H1 (cell line): ENCODE measurements at regions not wholly inside any gene's neighbourhood (a gene's known extent, or its start where the extent isn't known, plus 50 kb on each side); places are given as distances from the start of the nearest gene placed in this dataset.

Source experiments
- CTCF ChIA-PET: fragments of 300-600 bp; sonication (Branson Sonifier 250); formaldehyde crosslinking; loops from one replicate; lab custom pipeline; 2021; ENCODE audit not compliant: partially characterized antibody; lab: Charles Lee
- POLR2A ChIA-PET: fragments of 300-600 bp; sonication (Branson Sonifier 250); formaldehyde crosslinking; loops from one replicate; lab custom pipeline; 2021; ENCODE audit warnings: inconsistent platforms; ENCODE audit not compliant: partially characterized antibody; lab: Charles Lee
- DNase-seq, 2 experiments: peaks; one replicate each; pipeline versions ENCODE4 v3.0.0 to v3.0.0-alpha.2; 2010 to 2022; ENCODE audit warnings: low spot score in 2 of 2, low read depth in 1 of 2, mixed read lengths in 1 of 2
- FAIRE-seq: peaks from 2 replicates; lab custom pipeline; 2011; peaks lifted over from hg19 to GRCh38; lab: Jason Lieb, UNC
- H2AFZ ChIP-seq: 2 replicates; pipeline ENCODE4 v1.8.1; 2012; ENCODE audit warnings: low read length, inconsistent platforms
- H2AK5ac ChIP-seq: 2 replicates; pipeline ENCODE4 v1.6.1; 2013; ENCODE audit warnings: low read depth, low read length
- H2BK120ac ChIP-seq: replicated peaks from 2 replicates; pipeline ENCODE3; 2013; ENCODE audit warnings: low read depth, low read length, inconsistent platforms
- H2BK12ac ChIP-seq: 2 replicates; pipeline ENCODE4 v1.6.1; 2013; ENCODE audit warnings: low read depth, low read length
- H2BK15ac ChIP-seq: 2 replicates; pipeline ENCODE4 v1.6.1; 2013; ENCODE audit warnings: low read length
- H2BK20ac ChIP-seq: 2 replicates; pipeline ENCODE4 v1.6.1; 2013; ENCODE audit warnings: low read length
- H2BK5ac ChIP-seq: 2 replicates; pipeline ENCODE4 v1.6.1; 2013; ENCODE audit warnings: low read depth, low read length
- H3K14ac ChIP-seq: 2 replicates; pipeline ENCODE4 v1.6.1; 2013; ENCODE audit warnings: inconsistent platforms; ENCODE audit not compliant: insufficient read length
- H3K18ac ChIP-seq: 2 replicates; pipeline ENCODE4 v1.6.1; 2013; ENCODE audit warnings: low read length; ENCODE audit errors: extremely low read depth
- H3K23ac ChIP-seq: 2 replicates; pipeline ENCODE4 v1.6.1; 2013; ENCODE audit warnings: inconsistent platforms; ENCODE audit not compliant: insufficient read length
- H3K23me2 ChIP-seq: 2 replicates; pipeline ENCODE4 v1.6.1; 2013; ENCODE audit warnings: low read depth, low read length
- H3K27ac ChIP-seq: 2 replicates; pipeline ENCODE4 v1.6.1; 2011; ENCODE audit warnings: low read depth, low read length, inconsistent platforms
- H3K27me3 ChIP-seq, 4 experiments: replicated peaks in 1 of 4; 1 replicate in 1 of 4; 2 replicates in 3 of 4; pipeline versions ENCODE4 v1.6.1 to v1.8.1; 2011 to 2013; ENCODE audit warnings: low read length in 3 of 4, mild to moderate bottlenecking in 3 of 4, inconsistent platforms in 2 of 4, mixed read lengths in 2 of 4, moderate library complexity in 1 of 4; ENCODE audit not compliant: control insufficient read depth in 3 of 4, insufficient read depth in 3 of 4; ENCODE audit errors: extremely low read depth in 1 of 4
- H3K36me3 ChIP-seq, 4 experiments: 2 replicates each; pipeline versions ENCODE4 v1.6.1 to v1.8.1; 2011 to 2013; ENCODE audit warnings: mild to moderate bottlenecking in 4 of 4, low read length in 3 of 4, moderate library complexity in 2 of 4, control low read depth in 1 of 4, inconsistent platforms in 1 of 4; ENCODE audit not compliant: insufficient read depth in 4 of 4, control insufficient read depth in 2 of 4
- H3K4ac ChIP-seq: replicated peaks from 2 replicates; pipeline ENCODE3; 2013; ENCODE audit warnings: low read length, low read depth, mixed read lengths, inconsistent platforms; ENCODE audit not compliant: insufficient read length
- H3K4me1 ChIP-seq, 4 experiments: replicated peaks in 1 of 4; 1 replicate in 1 of 4; 2 replicates in 3 of 4; pipeline versions ENCODE4 v1.6.1 to v1.8.1; 2011 to 2013; ENCODE audit warnings: low read length in 3 of 4, inconsistent platforms in 2 of 4, mixed read lengths in 1 of 4; ENCODE audit not compliant: insufficient read depth in 4 of 4, control insufficient read depth in 3 of 4
- H3K4me2 ChIP-seq, 2 experiments: 2 replicates each; pipeline versions ENCODE4 v1.6.1 to v1.8.1; 2011 to 2013; ENCODE audit warnings: low read depth in 2 of 2, low read length in 2 of 2, control low read depth in 1 of 2, inconsistent platforms in 1 of 2, mild to moderate bottlenecking in 1 of 2; ENCODE audit not compliant: insufficient read depth in 1 of 2
- H3K4me3 ChIP-seq, 4 experiments: fragments of 200-600, 300-600 bp in 1 of 4; sonication (generic), shearing (Covaris generic), sonication (Bioruptor Twin) in 1 of 4; 2 replicates each; pipeline versions ENCODE4 v1.5.1 to v1.8.1; 2011 to 2016; ENCODE audit warnings: low read length in 4 of 4, low read depth in 3 of 4, control low read depth in 2 of 4, inconsistent platforms in 2 of 4, mild to moderate bottlenecking in 2 of 4, mixed read lengths in 1 of 4, moderate library complexity in 1 of 4; ENCODE audit not compliant: insufficient read depth in 2 of 4; ENCODE audit errors: extremely low read depth in 1 of 4
- H3K56ac ChIP-seq: replicated peaks from 2 replicates; pipeline ENCODE3; 2013; ENCODE audit warnings: low read depth, mild to moderate bottlenecking, mixed read lengths, low read length, inconsistent platforms; ENCODE audit not compliant: insufficient read length
- H3K79me1 ChIP-seq: 2 replicates; pipeline ENCODE4 v1.6.1; 2013; ENCODE audit warnings: low read depth, low read length, control low read depth
- H3K79me2 ChIP-seq, 2 experiments: 2 replicates each; pipeline versions ENCODE4 v1.6.1 to v1.8.1; 2012 to 2013; ENCODE audit warnings: low read length in 2 of 2, mild to moderate bottlenecking in 2 of 2, inconsistent platforms in 1 of 2; ENCODE audit not compliant: insufficient read depth in 2 of 2, control insufficient read depth in 1 of 2
- H3K9ac ChIP-seq, 4 experiments: replicated peaks in 1 of 4; 1 replicate in 1 of 4; 2 replicates in 3 of 4; pipeline versions ENCODE4 v1.6.1 to v1.8.1; 2011 to 2013; ENCODE audit warnings: low read depth in 3 of 4, low read length in 3 of 4, control low read depth in 2 of 4, mild to moderate bottlenecking in 2 of 4, moderate library complexity in 2 of 4, inconsistent platforms in 1 of 4; ENCODE audit errors: extremely low read depth in 1 of 4
- H3K9me3 ChIP-seq, 2 experiments: 2 replicates each; pipeline versions ENCODE4 v1.6.1 to v1.8.1; 2012 to 2013; ENCODE audit warnings: mild to moderate bottlenecking in 2 of 2, moderate library complexity in 2 of 2, control low read depth in 1 of 2, inconsistent platforms in 1 of 2, low read depth in 1 of 2, low read length in 1 of 2, mixed read lengths in 1 of 2; ENCODE audit not compliant: insufficient read depth in 2 of 2
- H4K20me1 ChIP-seq, 2 experiments: replicated peaks in 1 of 2; 2 replicates each; pipeline versions ENCODE3 to v1.8.1; 2011 to 2013; ENCODE audit warnings: inconsistent platforms in 2 of 2, low read length in 2 of 2, mild to moderate bottlenecking in 1 of 2; ENCODE audit not compliant: insufficient read depth in 2 of 2, control insufficient read depth in 1 of 2
- H4K5ac ChIP-seq: 2 replicates; pipeline ENCODE4 v1.6.1; 2013; ENCODE audit warnings: low read length, low read depth, mixed read lengths, inconsistent platforms; ENCODE audit not compliant: insufficient read length
- H4K8ac ChIP-seq: 2 replicates; pipeline ENCODE4 v1.8.0; 2013; ENCODE audit warnings: mild to moderate bottlenecking, moderate library complexity, low read length, inconsistent platforms; ENCODE audit not compliant: insufficient read depth; ENCODE audit errors: extremely low read depth
- H4K91ac ChIP-seq: replicated peaks from 2 replicates; pipeline ENCODE3; 2013; ENCODE audit warnings: low read length, mixed read lengths, inconsistent platforms; ENCODE audit not compliant: insufficient read length
- ASH2L ChIP-seq: fragments of 200-600, 300-600 bp; sonication (generic); IDR thresholded peaks from one replicate; pipeline ENCODE4 v1.7.1; 2017; ENCODE audit warnings: low read length
- EZH2 ChIP-seq: fragments of 200-600 bp; sonication (generic); IDR thresholded peaks from 2 replicates; pipeline ENCODE4 v1.7.1; 2012; ENCODE audit warnings: low read depth, mild to moderate bottlenecking, moderate library complexity, low read length, inconsistent platforms; ENCODE audit not compliant: severe bottlenecking
- GABPA ChIP-seq: IDR thresholded peaks from 2 replicates; pipeline ENCODE4 v1.6.1; 2011; ENCODE audit warnings: mild to moderate bottlenecking, low read length, moderate library complexity, borderline replicate concordance; ENCODE audit not compliant: insufficient read depth
- KDM1A ChIP-seq: fragments of 200-600, 300-600 bp; sonication (generic); IDR thresholded peaks from 2 replicates; pipeline ENCODE4 v1.7.1; 2016; ENCODE audit warnings: mild to moderate bottlenecking, low read length, borderline replicate concordance
- KDM5A ChIP-seq: fragments of 200-600 bp; IDR thresholded peaks from 2 replicates; pipeline ENCODE4 v1.7.1; 2012; ENCODE audit warnings: mild to moderate bottlenecking, low read length, inconsistent platforms, mixed read lengths
- MAFK ChIP-seq: IDR thresholded peaks from 2 replicates; pipeline ENCODE4 v1.6.1; 2012; ENCODE audit warnings: low read depth, mild to moderate bottlenecking, improper control_type of control experiment, low read length
- PHF8 ChIP-seq: fragments of 200-600 bp; sonication (generic); conservative IDR thresholded peaks from 2 replicates; pipeline ENCODE4 v1.7.1; 2012; ENCODE audit warnings: low read depth, mild to moderate bottlenecking, inconsistent platforms, low read length, moderate library complexity
- POU5F1 ChIP-seq: IDR thresholded peaks from 2 replicates; pipeline ENCODE4 v1.6.1; 2011; ENCODE audit warnings: low read depth, mild to moderate bottlenecking, low read length, moderate library complexity
- RBBP5 ChIP-seq: IDR thresholded peaks from 2 replicates; pipeline ENCODE4 v1.7.1; 2012; ENCODE audit warnings: low read depth, mild to moderate bottlenecking, inconsistent platforms, low read length, moderate library complexity, borderline replicate concordance
- SIN3A ChIP-seq, 2 experiments: IDR thresholded peaks in 1 of 2; conservative IDR thresholded peaks in 1 of 2; 2 replicates each; pipeline ENCODE4 v1.6.1; 2011 to 2012; ENCODE audit warnings: low read length in 2 of 2, improper control_type of control experiment in 1 of 2, low read depth in 1 of 2, mild to moderate bottlenecking in 1 of 2
- SP2 ChIP-seq: IDR thresholded peaks from 2 replicates; pipeline ENCODE4 v1.6.1; 2012; ENCODE audit warnings: mild to moderate bottlenecking, low read length, inconsistent platforms
- TBP ChIP-seq: IDR thresholded peaks from 2 replicates; pipeline ENCODE4 v1.6.1; 2011; ENCODE audit warnings: low read depth, low read length, improper control_type of control experiment
- TCF12 ChIP-seq: IDR thresholded peaks from 2 replicates; pipeline ENCODE4 v1.6.1; 2011; ENCODE audit warnings: low read depth, mild to moderate bottlenecking, low read length
- WGBS, 2 experiments: shearing (Covaris generic) in 1 of 2; methylation state at CpG; one replicate each; pipeline versions ENCODE4 v1.1.6 to v1.1.7; 2013 to 2015; ENCODE audit warnings: low lambda C conversion rate in 2 of 2, mixed read lengths in 2 of 2, inconsistent platforms in 1 of 2, low coverage in 1 of 2, missing lambda C conversion rate in 1 of 2; ENCODE audit not compliant: insufficient replicate concordance in 2 of 2, insufficient coverage in 1 of 2, insufficient read length in 1 of 2; ENCODE audit errors: extremely low coverage in 1 of 2, missing lambda C conversion rate in 1 of 2; 5-methylcytosine and 5-hydroxymethylcytosine counted together

GRCh38 chr11:37630866-37631265 is 1032.8 kb upstream of the RAG2 start:
- no peak for DNase-seq
- WGBS, 2 experiments, result 100% methylated on average over 1 of the region's 1 CpG; no CpG with 5 or more reads in 1 of the 2 experiments
- no peaks in the 10 kb centered on the region for H3K23me2 ChIP-seq
- no peak overlapping the region for H3K18ac ChIP-seq
- no peak overlapping the region for H3K56ac ChIP-seq
- H4K20me1 ChIP-seq, result no peaks in the 10 kb centered on the region
- no peak overlapping the region for H2BK120ac ChIP-seq
- CTCF ChIA-PET, result no interaction called here
- H3K27ac ChIP-seq, result no peak overlapping the region
- FAIRE-seq, result no peak
- H2BK12ac ChIP-seq, result no peak overlapping the region
- no peak overlapping the region for H3K4me3 ChIP-seq
- no peak overlapping the region for H2AK5ac ChIP-seq
- H2BK20ac ChIP-seq, result no peak overlapping the region
- no peak overlapping the region for H4K8ac ChIP-seq
- no peak overlapping the region for H3K14ac ChIP-seq
- H3K9me3 ChIP-seq, result no peaks in the 10 kb centered on the region
- H3K79me1 ChIP-seq, result no peaks in the 10 kb centered on the region
- no peaks in the 10 kb centered on the region for H3K27me3 ChIP-seq
- no peaks in the 10 kb centered on the region for H3K36me3 ChIP-seq
- no peak overlapping the region for H4K91ac ChIP-seq
- no peaks in the 10 kb centered on the region for H3K4me1 ChIP-seq
- H3K9ac ChIP-seq, result no peak overlapping the region
- no peak overlapping the region for H2BK5ac ChIP-seq
- H3K23ac ChIP-seq, result no peak overlapping the region
- H3K4me2 ChIP-seq, result no peak overlapping the region
- H2BK15ac ChIP-seq, result no peak overlapping the region
- H3K79me2 ChIP-seq, result no peaks in the 10 kb centered on the region
- H3K4ac ChIP-seq, result no peak overlapping the region
- POLR2A ChIA-PET, result no interaction called here
- H2AFZ ChIP-seq, result no peak overlapping the region
- no peak overlapping the region for H4K5ac ChIP-seq
- TF ChIP-seq GABPA (no peak), POU5F1 (no peak), SP2 (no peak), SIN3A (conservative IDR thresholded peaks at IDR 0.05 in 1 of 2, IDR thresholded peaks at IDR 0.05 in 1 of 2; ENCODE audit: low read depth in 1 of 2, low read length in 2 of 2) (no peak), KDM5A (no peak), TBP (no peak), PHF8 (no peak), KDM1A (no peak), TCF12 (no peak), EZH2 (no peak), MAFK (no peak), RBBP5 (no peak), ASH2L (no peak)
